Ureter (tissue), 1 donor: ENCODE measurements at regions not wholly inside any gene's neighbourhood (a gene's known extent, or its start where the extent isn't known, plus 50 kb on each side); places are given as distances from the start of the nearest gene placed in this dataset.
"Not testable (repeated sequence)": the region's sequence is repeated elsewhere in the genome, so short reads cannot be mapped to it uniquely, and the experiment has no call there.

Source experiments
- DNase-seq: peaks from one replicate; pipeline ENCODE4 v3.0.0-alpha.2; 2020; ENCODE audit warnings: low spot score
- donor health status: DM: yes; HTN: yes; CAD: no.

DNA sequence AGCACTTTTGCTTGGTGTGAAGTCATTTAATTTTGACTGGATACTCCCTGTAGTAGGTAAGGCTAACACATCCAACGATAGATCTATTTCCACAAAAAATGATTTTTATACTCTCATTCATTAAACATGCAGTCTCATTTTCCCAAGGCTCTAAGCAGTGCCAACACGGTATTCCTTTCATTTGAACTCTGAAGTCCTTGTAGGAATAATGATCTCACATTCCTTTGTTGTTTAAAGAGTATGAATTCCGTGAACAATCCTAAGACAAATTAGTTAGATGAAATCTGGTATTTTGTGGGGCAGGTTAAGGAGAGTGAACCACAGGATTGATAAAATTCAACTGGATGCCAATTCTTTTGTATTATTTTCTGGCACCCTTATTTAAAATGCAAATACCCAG, 66.6 kb downstream of the LACC1 start:
- no peak for DNase-seq

DNA sequence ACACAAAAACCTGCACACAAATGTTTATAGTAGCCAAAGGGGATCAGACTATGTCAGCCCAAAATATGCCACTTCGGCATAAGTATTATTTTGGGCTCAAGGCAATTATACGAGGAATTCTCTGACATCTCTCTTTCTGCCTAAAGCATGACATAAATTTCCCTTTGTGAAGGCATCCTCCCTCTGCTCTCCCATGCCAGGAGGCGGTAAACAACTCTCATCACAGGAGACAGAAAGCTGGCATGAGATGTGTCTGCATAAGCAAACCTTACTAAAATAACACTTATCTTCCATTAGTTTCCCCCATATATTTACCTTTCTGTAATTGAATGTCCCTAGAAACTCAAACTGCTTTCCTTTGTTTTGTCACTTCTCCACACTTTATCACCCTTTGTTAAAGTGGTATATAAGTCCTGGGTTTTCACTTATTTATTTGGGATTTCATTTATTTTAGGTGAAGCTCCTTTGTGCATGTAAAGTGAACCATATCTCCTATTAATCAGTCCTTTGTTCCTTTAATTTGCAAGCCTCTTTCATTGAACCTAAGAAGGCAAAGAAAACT, 68.3 kb downstream of the LACC1 start:
- no peak for DNase-seq

DNA sequence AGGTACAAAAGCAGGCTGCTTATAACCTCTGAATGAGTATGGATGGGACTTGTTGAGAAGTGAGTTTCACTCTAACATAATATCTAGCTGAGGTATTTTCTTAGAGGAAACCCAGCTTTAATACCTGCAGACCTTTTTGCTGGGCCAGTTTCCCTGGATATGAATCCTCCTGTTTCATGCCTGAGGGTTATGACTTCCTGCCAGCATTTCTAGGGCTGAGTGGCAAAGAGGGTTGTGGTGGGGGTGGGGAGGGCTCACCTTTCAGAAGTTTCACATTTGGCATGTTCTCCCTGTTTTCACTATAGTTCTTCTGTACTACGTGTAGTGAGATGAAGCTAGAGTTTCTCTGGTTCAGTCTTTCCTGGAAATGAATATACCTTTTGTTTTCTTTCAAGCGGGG, 73.7 kb downstream of the LACC1 start:
- DNase-seq, result no peak

- not testable (repeated sequence) for DNase-seq
Observed at GRCh38 chr13:43956975-43957374, 77.3 kb downstream of the LACC1 start.

DNA sequence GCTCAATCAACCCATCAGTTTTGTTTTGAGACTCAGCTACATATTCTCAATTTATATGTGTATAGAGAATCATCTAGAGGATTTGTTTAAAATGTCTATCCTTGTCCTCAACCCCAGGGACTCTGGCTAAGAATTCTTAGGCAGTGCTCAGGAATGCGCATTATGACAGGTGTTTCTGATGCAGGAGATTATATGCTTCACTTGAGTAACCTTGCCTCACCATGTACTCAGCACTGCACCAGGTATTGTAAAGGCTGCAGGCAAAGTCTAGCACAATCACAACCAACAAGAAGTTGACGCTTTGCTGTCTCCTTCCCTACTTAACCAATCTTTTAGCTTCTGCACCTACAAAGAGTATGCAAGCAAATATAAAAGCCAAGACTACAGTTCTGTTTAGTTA, 79.6 kb downstream of the LACC1 start:
- DNase-seq, result no peak

DNA sequence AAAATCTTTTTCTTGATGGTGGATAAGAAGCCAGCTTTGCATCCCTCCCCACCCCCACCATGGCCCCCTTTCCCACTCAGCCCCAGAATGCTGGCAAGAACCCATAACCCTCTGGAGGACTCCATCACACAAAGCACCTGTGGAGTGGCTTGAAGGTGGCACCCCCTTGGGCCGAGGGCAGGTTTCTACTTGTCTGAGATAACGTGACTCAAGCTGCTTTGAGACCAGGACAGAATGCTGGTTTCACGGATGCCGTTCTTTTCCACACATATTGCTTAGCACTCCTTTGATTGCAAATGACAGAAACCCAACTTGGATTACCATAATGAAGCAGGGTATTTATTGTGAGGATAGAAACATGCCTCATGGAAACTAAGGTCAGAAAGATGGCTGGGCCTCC, 82.2 kb downstream of the LACC1 start:
- DNase-seq, result no peak

DNA sequence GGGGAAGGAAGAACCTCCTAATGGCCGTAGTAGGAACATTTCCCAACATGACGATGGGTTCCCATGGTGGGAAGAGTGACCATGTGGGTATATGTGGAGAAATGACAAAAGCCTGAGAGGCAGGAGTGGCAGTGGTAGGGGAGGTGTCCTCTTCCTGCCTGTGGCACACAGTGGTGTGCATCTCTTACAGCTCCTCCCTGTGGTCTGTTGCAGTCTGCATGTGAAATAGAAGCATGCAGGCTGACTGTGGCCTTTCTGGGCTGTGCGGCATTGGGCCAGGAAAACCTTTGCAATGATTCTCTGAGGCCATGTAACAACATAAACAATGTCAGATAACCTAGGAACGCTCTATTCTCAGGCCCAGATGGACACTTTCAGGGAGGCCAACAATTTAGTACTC, 84.0 kb downstream of the LACC1 start:
- DNase-seq, result no peak

DNA sequence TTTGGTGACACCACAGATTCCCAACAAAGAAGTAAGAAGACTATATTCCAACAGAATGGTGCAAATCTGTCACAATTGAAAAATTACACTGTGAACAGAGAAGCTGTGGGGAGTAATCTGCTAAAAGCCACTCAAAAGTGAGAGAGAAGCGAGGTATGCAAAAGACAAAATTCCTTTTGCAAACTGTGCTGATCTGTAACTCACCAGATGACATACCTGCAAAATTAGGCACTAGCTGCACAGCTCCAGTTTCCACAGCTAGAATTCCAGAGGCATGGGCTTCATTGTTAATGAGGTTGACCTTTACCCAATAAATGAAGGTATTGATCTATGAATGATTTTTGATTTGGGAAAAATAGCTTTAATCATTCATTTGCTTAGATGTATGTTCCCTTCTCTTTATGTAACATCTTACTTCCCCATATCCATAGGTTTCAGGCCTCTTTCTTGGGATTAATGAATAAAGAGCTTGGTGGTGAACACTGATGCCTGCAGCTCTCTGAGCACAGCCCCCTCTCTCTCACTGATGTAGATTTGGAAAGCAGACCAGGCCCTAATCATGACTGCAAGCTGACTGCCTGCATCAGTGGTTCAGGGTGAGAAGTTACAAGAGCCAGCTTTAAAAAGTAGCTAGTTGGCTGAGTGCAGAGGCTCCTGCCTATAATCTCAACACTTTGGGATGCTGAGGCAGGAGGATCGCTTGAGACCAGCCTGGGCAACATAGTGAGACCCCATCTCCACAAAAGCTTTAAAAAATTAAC, 85.2 kb downstream of the LACC1 start:
- no peak for DNase-seq

DNA sequence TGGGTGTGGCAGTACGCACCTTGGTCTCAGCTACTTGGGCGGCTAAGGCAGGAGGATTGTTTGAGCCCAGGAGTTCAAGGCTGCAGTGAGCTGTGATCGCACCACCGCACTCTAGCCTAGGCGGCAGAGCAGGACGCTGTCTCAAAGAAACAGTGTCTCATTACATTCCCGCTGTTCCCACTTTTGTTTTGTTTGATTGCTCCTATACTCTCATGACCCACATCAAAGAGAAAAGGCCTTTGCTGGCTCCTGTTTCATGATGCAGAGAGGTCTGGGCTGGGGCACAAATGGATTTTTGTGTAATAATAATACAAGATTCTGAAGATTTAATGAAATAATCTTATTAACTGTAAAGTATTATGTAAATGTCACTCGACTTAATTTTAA, 85.7 kb downstream of the LACC1 start:
- no peak for DNase-seq

DNA sequence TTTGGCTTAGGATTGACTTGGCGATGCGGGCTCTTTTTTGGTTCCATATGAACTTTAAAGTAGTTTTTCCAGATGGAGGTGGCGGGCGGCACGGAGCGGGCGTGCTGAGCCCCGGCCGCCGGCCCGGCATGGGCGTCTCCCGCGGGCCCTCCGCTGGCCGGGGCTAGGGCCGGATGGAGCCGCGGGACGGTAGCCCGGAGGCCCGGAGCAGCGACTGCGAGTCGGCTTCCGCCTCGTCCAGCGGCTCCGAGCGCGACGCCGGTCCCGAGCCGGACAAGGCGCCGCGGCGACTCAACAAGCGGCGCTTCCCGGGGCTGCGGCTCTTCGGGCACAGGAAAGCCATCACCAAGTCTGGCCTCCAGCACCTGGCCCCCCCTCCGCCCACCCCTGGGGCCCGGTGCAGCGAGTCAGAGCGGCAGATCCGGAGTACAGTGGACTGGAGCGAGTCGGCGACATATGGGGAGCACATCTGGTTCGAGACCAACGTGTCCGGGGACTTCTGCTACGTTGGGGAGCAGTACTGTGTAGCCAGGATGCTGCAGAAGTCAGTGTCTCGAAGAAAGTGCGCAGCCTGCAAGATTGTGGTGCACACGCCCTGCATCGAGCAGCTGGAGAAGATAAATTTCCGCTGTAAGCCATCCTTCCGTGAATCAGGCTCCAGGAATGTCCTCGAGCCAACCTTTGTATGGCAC, 88.7 kb downstream of the LACC1 start:
- DNase-seq, result not testable (repeated sequence)

- not testable (repeated sequence) for DNase-seq
Observed at GRCh38 chr13:43968943-43969690, 89.4 kb downstream of the LACC1 start.

- not testable (repeated sequence) for DNase-seq
Observed at GRCh38 chr13:43969919-43970318, 90.2 kb downstream of the LACC1 start.

GRCh38 chr13:43970520-43971242, 91.0 kb downstream of the LACC1 start:
- DNase-seq, result not testable (repeated sequence)

DNA sequence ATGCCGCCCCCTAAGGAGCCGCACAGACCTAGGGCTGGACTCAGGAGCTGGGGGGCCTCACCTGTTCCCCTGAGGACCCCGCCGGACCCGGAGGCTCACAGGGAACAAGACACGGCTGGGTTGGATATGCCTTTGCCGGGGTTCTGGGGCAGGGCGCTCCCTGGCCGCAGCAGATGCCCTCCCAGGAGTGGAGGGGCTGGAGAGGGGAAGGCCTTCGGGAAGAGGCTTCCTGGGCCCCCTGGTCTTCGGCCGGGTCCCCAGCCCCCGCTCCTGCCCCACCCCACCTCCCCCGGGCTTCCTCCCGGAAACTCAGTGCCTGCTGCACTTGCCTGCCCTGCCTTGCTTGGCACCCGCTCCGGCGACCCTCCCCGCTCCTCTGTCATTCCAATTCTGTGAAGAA, 91.6 kb downstream of the LACC1 start:
- not testable (repeated sequence) for DNase-seq

DNA sequence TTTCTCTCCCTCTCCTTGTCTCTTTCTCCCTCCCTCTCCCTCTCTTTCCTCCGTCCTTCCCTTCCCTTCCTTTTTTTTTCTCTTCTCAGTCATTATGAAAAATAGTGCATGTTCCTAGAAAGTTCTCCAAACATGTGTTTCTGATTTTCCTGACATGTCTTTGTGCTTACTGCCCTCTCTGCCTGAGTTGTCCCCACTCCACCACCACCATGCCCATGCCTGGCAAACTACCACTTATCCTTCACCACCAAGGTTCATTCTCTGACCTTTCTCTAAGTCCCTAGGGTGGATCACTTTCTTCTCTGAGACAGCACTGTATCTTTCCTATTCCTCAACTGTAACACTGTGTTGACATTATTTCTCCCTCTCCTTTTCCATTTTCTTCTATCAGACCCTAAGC, 98.2 kb downstream of the LACC1 start:
- DNase-seq, result no peak

DNA sequence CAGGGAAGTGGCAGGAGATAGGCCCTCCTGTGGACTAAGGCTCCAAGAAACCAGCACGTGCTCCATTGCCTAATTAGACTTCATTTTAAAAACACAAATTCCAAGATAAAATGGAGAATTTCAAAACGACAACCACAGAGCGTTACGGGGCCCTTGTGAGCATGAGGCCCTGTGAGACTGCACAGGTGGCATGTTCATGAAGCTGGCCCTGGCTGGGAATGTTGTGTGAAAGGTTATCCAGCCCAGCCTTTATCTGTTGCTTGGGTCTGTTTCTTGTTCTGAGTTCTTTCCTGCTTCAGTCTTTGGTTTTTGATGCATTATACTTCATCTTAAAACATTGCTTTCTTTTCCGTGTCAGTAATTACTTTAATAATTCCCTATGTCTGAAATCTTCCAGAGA, 99.0 kb downstream of the LACC1 start:
- no peak for DNase-seq

DNA sequence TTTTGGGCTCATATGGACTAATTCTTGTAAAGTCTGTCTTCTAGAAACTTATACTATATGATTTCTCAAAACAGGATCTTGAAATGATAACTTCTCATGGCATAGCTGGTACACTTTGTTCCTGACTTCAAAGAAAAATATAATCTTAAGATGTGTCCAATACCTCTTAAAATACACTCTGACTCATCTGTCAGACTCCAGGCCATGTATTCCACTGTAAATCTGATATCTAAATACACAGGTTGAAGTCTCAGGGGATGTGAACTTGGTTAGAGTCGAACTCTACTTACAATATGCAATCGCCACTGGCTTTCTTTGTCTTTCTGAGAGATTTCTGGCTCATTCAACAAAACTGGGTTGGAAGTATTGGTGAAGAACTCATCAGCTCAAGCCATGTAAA, 99.8 kb downstream of the LACC1 start:
- DNase-seq, result no peak

DNA sequence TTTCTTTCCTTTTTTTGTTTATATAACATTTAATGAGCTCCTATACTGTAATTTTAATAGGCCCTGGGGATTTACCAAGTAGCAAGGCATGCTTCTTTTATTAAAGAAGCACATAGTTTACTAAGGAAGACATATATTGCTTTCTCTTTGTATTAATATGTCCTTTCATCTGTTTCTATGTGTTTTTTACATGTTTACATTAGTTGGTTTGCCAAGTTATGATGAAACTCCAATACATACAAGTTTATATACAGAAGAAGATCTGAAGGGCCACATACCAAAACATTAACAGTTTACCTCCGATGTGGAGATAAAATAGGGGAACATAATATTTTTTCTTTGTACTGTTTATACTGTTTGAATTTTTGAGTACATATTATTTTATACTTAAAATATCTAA, 100.9 kb downstream of the LACC1 start:
- DNase-seq, result no peak

DNA sequence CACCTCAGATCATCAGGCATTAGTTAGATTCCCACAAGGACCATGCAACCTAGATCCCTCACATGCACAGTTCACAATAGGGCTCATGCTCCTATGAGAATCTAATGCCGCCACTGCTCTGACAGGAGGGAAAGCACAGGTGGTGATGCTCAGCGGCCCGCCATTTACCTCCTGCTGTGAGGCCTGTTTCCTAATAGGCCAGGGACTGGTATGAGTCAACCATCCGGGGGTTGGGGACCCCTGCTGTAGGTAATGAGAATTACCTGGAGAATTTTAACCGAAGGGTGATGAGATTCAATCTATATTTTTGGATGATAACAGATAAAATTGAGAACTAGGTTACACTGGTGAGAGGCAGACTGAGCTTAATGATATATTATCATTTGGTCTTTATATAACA, 101.4 kb downstream of the LACC1 start:
- no peak for DNase-seq

DNA sequence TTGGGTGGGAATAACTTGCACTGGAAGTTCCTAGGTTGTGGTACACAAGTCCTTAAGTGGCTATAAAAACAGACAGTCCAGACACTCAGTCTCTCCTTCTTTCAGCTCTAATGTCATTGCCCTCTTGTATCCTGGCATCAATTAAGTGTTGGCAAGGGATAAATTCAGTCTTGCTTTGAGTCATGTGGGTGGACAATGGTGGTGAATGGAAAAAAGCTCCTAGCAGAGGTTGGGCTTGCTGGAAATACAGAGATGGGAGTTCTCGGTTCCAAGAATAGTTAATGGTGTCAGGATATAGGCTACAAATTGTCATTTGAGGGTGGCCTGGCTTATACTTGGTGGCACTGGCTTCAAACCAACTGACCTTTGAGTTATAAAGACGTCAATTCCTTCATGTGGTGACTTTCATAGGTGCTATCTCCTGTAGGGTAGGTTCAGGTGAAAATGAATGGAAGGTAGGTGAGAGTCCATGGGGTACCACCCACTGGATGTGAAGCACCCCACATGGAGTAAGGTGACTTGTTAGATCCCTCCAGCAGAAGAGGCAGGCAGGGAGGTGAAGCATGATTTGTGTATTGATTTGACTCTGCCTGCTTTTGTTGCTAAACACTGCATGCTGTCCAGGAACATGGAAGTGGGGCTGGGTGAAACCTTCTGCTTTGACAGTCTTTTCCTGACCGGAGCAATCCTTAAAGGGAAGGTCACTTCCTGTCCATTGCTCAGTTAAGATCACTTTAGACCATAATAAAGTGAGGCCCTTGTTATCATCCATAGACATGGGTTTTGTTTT, 102.0 kb downstream of the LACC1 start:
- DNase-seq, result no peak

- no peak for DNase-seq
Observed at GRCh38 chr13:43983373-43983772, 103.7 kb downstream of the LACC1 start.
